OCI-LY7 (cell line): ENCODE measurements at regions not wholly inside any gene's neighbourhood (a gene's known extent, or its start where the extent isn't known, plus 50 kb on each side); places are given as distances from the start of the nearest gene placed in this dataset.

ENCODE experiments used
- BruUV-seq: library from RNA; stranded (reverse); fragments of 400-500 nt; replicated peaks from 2 replicates; lab custom pipeline; 2021; lab: Mats Ljungman, UMichigan
- CTCF ChIA-PET: fragments of 300-600 bp; sonication (Branson Sonifier 250); formaldehyde crosslinking; loops from one replicate; lab custom pipeline; 2022; ENCODE audit warnings: antibody characterized with exemption; ENCODE audit not compliant: unreplicated experiment; lab: Charles Lee
- POLR2A ChIA-PET: fragments of 300-600 bp; sonication (Branson Sonifier 250); formaldehyde crosslinking; loops from one replicate; lab custom pipeline; 2022; ENCODE audit warnings: antibody characterized with exemption; lab: Charles Lee
- DNase-seq: peaks from one replicate; pipeline ENCODE4 v3.0.0-alpha.2; 2015; ENCODE audit warnings: low spot score
- H2AFZ ChIP-seq: fragments of 200-600 bp; sonication (generic), shearing (Covaris generic); 2 replicates; pipeline ENCODE4 v1.6.1; 2014; ENCODE audit warnings: mild to moderate bottlenecking, antibody characterized with exemption, low read length, moderate library complexity
- H3K27ac ChIP-seq: fragments of 200-600 bp; sonication (generic); 2 replicates; pipeline ENCODE4 v1.5.1; 2014; ENCODE audit warnings: mixed run types, low read depth, mild to moderate bottlenecking, moderate library complexity, low read length, inconsistent platforms; ENCODE audit not compliant: poor library complexity, severe bottlenecking
- H3K36me3 ChIP-seq: fragments of 200-600 bp; sonication (generic); 2 replicates; pipeline ENCODE4 v1.6.1; 2014; ENCODE audit warnings: mild to moderate bottlenecking, antibody characterized with exemption, low read length, moderate library complexity, mixed read lengths; ENCODE audit not compliant: insufficient read depth
- H3K4me1 ChIP-seq: fragments of 200-600 bp; sonication (generic); 2 replicates; pipeline ENCODE4 v1.5.1; 2014; ENCODE audit warnings: mild to moderate bottlenecking, low read length; ENCODE audit not compliant: insufficient read depth, poor library complexity, severe bottlenecking
- H3K4me2 ChIP-seq: fragments of 200-600 bp; sonication (generic); 2 replicates; pipeline ENCODE4 v1.6.1; 2014; ENCODE audit warnings: mild to moderate bottlenecking, low read length
- H3K4me3 ChIP-seq: fragments of 200-600 bp; sonication (generic); 2 replicates; pipeline ENCODE4 v1.5.1; 2014; ENCODE audit warnings: mild to moderate bottlenecking, low read depth, low read length; ENCODE audit not compliant: poor library complexity, severe bottlenecking
- H3K79me2 ChIP-seq: fragments of 200-600 bp; sonication (generic); 2 replicates; pipeline ENCODE4 v1.6.1; 2016; ENCODE audit warnings: low read depth, mild to moderate bottlenecking, low read length, moderate library complexity, mixed read lengths; ENCODE audit not compliant: insufficient read depth
- H3K9me2 ChIP-seq: fragments of 200-600 bp; sonication (generic); 2 replicates; pipeline ENCODE4 v1.6.1; 2016; ENCODE audit warnings: mild to moderate bottlenecking, low read length, mixed read lengths; ENCODE audit not compliant: insufficient read depth
- H3K9me3 ChIP-seq: fragments of 200-600 bp; sonication (generic); 2 replicates; pipeline ENCODE4 v1.6.1; 2014; ENCODE audit warnings: mild to moderate bottlenecking, mixed run types, low read length, mixed read lengths
- H4K20me1 ChIP-seq: fragments of 200-600 bp; sonication (generic); 2 replicates; pipeline ENCODE4 v1.6.1; 2014; ENCODE audit warnings: mild to moderate bottlenecking, antibody characterized with exemption, low read length, moderate library complexity, mixed read lengths; ENCODE audit not compliant: insufficient read depth
- EZH2phosphoT487 ChIP-seq: fragments of 200-600 bp; sonication (generic); IDR thresholded peaks from 2 replicates; pipeline ENCODE4 v1.6.1; 2018; ENCODE audit warnings: low read depth, borderline replicate concordance, mild to moderate bottlenecking, mixed run types, antibody characterized with exemption, low read length, moderate library complexity, mixed read lengths
- intact Hi-C: fragments of 100-400 bp; cut with micrococcal nuclease; formaldehyde crosslinking; loops from one replicate; pipeline ENCODE4 v1.10.0; 2022; ENCODE audit not compliant: unreplicated experiment
- TF ChIP-seq, protein P1 (sequence below): fragments of 200-600 bp; sonication (generic); conservative IDR thresholded peaks from 2 replicates; pipeline ENCODE4 v1.5.1; 2014; ENCODE audit warnings: mild to moderate bottlenecking, antibody characterized with exemption, low read length, moderate library complexity, mixed read lengths

DNA sequence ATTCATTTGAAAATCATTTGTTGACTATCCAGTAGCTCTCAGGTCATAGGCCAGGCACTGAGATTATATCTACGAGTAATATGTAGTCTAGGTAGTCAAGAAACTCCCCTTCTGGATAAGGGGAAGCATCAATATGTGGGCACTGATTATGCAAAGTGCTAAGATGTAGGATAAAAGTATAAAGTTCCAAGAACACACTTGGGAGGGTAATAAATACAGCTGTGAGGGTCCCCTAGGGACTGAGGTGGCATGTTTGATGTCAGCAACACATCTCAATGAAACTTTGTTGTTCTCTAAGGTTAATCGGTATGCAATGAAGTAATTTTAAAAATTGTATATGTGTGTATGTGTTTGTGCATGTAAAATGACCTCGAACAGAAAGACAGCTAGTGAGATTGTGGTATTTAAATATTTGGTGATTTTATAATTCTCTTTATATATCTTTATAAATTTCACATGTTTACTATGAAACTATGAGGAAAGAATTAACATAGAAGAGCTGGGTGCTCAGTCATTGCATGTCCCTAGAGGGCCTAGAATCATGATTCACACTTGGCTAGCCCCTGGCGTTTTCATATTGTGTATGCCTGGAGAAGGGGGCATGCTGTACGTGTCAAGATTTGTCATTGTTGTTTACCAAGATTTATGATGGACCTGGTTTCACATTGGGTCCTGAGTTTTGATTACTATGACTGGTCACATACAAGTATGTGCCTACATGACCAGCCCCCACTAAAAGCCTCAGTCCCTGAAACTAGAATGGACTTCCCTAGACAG, 140.1 kb upstream of the DUSP10 start:
- H2AFZ ChIP-seq, result no peak overlapping the region
- no peak overlapping the region for H3K4me2 ChIP-seq
- H3K4me3 ChIP-seq, result no peak overlapping the region
- H3K9me2 ChIP-seq, result no peaks in the 10 kb centered on the region
- no peaks in the 10 kb centered on the region for H3K4me1 ChIP-seq
- TF ChIP-seq EZH2phosphoT487, result no peak
- TF ChIP-seq, protein P1, sequence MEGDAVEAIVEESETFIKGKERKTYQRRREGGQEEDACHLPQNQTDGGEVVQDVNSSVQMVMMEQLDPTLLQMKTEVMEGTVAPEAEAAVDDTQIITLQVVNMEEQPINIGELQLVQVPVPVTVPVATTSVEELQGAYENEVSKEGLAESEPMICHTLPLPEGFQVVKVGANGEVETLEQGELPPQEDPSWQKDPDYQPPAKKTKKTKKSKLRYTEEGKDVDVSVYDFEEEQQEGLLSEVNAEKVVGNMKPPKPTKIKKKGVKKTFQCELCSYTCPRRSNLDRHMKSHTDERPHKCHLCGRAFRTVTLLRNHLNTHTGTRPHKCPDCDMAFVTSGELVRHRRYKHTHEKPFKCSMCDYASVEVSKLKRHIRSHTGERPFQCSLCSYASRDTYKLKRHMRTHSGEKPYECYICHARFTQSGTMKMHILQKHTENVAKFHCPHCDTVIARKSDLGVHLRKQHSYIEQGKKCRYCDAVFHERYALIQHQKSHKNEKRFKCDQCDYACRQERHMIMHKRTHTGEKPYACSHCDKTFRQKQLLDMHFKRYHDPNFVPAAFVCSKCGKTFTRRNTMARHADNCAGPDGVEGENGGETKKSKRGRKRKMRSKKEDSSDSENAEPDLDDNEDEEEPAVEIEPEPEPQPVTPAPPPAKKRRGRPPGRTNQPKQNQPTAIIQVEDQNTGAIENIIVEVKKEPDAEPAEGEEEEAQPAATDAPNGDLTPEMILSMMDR, result no peak
- no peaks in the 10 kb centered on the region for H4K20me1 ChIP-seq
- H3K79me2 ChIP-seq, result no peaks in the 10 kb centered on the region
- no TSS peak for BruUV-seq
- CTCF ChIA-PET, result no interaction called here
- POLR2A ChIA-PET, result no interaction called here
- H3K27ac ChIP-seq, result no peak overlapping the region
- H3K9me3 ChIP-seq, result no peaks in the 10 kb centered on the region
- H3K36me3 ChIP-seq, result no peaks in the 10 kb centered on the region
- intact Hi-C loops, result no loop called here
- no peak for DNase-seq

- POLR2A ChIA-PET, result interaction anchor here (0.9 kb wide), 1 partner anchor 59 kb away, joined by 3 read pairs; no protein-coding TSS in a partner anchor
- Histone ChIP-seq H2AFZ (no peak overlapping the region), H3K9me2 (no peaks in the 10 kb centered on the region), H3K4me3 (no peak overlapping the region), H3K79me2 (no peaks in the 10 kb centered on the region), H3K4me1 (no peaks in the 10 kb centered on the region), H3K36me3 (no peaks in the 10 kb centered on the region), H3K9me3 (no peaks in the 10 kb centered on the region), H3K4me2 (no peak overlapping the region), H3K27ac (no peak overlapping the region), H4K20me1 (no peaks in the 10 kb centered on the region)
- BruUV-seq, result no TSS peak
- TF ChIP-seq EZH2phosphoT487, result no peak
- TF ChIP-seq, protein P1, result no peak
- no peak for DNase-seq
- CTCF ChIA-PET, result no interaction called here
- intact Hi-C loops, result no loop called here
Measured at GRCh38 chr1:221880182-221880581, 138.3 kb upstream of the DUSP10 start.

DNA sequence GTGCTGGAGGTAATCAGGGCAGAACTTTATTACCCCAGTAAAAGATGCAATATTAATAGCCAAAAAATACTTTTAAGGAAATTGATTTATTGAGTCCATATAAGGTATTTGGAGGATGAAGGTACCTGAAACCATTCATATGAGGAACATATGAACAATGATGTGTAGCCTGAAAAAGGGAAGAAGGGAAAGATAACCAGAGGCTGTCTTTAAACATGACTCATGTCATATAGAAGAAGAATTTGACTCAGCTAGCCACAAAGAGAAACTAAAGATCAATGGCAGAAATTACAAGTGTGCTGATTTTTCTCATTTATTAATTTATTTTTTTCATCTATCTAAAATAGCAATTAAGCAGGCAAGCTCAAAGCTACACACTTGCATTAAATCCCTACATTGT, 136.2 kb upstream of the DUSP10 start:
- no peak overlapping the region for H3K4me2 ChIP-seq
- CTCF ChIA-PET, result no interaction called here
- H2AFZ ChIP-seq, result no peak overlapping the region
- no peak overlapping the region for H3K4me3 ChIP-seq
- no peaks in the 10 kb centered on the region for H3K9me2 ChIP-seq
- H3K27ac ChIP-seq, result no peak overlapping the region
- H3K36me3 ChIP-seq, result no peaks in the 10 kb centered on the region
- intact Hi-C loops, result no loop called here
- TF ChIP-seq EZH2phosphoT487, result no peak
- TF ChIP-seq, protein P1, result no peak
- H3K9me3 ChIP-seq, result no peaks in the 10 kb centered on the region
- no peak for DNase-seq
- BruUV-seq, result no TSS peak
- POLR2A ChIA-PET, result no interaction called here
- no peaks in the 10 kb centered on the region for H4K20me1 ChIP-seq
- no peaks in the 10 kb centered on the region for H3K79me2 ChIP-seq
- no peaks in the 10 kb centered on the region for H3K4me1 ChIP-seq
